ENCODE measurements at regions not wholly inside any gene's neighbourhood (a gene's known extent, or its start where the extent isn't known, plus 50 kb on each side); places are given as distances from the start of the nearest gene placed in this dataset.

- Histone ChIP-seq H3K9me3 (ENCODE audit: control insufficient read depth, low read depth, low read length) (no peaks in the 10 kb centered on the region), H3K27ac (ENCODE audit: insufficient read length, low read depth, low read length) (no peak overlapping the region), H2BK120ac (ENCODE audit: low read depth, low read length, poor library complexity, severe bottlenecking) (no peak overlapping the region), H3K23ac (ENCODE audit: insufficient read length, low read depth, low read length) (no peak overlapping the region), H4K20me1 (ENCODE audit: control insufficient read depth, insufficient read depth, insufficient read length) (no peaks in the 10 kb centered on the region), H3K9ac (ENCODE audit: extremely low read depth, insufficient read length, low read length) (no peak overlapping the region), H2BK20ac (ENCODE audit: low read depth, low read length, poor library complexity, severe bottlenecking) (no peak overlapping the region), H3K4me1 (ENCODE audit: insufficient read depth, low read length) (no peaks in the 10 kb centered on the region; the same call in 1 of the 2 replicates), H2BK12ac (ENCODE audit: insufficient read length, low read depth, low read length) (no peak overlapping the region), H4K5ac (ENCODE audit: insufficient read length, low read depth, low read length) (no peak overlapping the region), H3K18ac (ENCODE audit: insufficient read length, low read depth, low read length) (no peak overlapping the region), H2AK5ac (ENCODE audit: insufficient read length, low read length) (no peak overlapping the region), H2BK15ac (ENCODE audit: low read depth, low read length) (no peak overlapping the region), H2BK5ac (ENCODE audit: insufficient read length, low read length) (no peak overlapping the region), H4K8ac (replicated peaks; ENCODE audit: insufficient read length, low read depth, low read length) (no peak overlapping the region), H3K79me1 (ENCODE audit: insufficient read depth, low read depth, low read length, poor library complexity, severe bottlenecking) (no peaks in the 10 kb centered on the region), H3K56ac (ENCODE audit: insufficient read length, low read depth, low read length) (no peak overlapping the region), H2AFZ (ENCODE audit: low read length) (no peak overlapping the region), H3K4ac (ENCODE audit: low read depth, low read length) (no peak overlapping the region), H3K27me3 (ENCODE audit: insufficient read depth, low read length) (no peaks in the 10 kb centered on the region), H3T11ph (ENCODE audit: low read length) (no peak overlapping the region), H3K14ac (ENCODE audit: insufficient read depth, low read length) (no peak overlapping the region), H3K4me2 (ENCODE audit: insufficient read depth, insufficient read length, low read length) (no peak overlapping the region), H3K79me2 (ENCODE audit: insufficient read depth, low read length) (no peaks in the 10 kb centered on the region), H3K23me2 (ENCODE audit: insufficient read length, low read depth, low read length, poor library complexity, severe bottlenecking) (no peaks in the 10 kb centered on the region), H4K91ac (ENCODE audit: insufficient read length, low read depth, low read length) (no peak overlapping the region)
- TF ChIP-seq CTCF (conservative IDR thresholded peaks at IDR 0.05), result peak; percentile 69
- peaks cover 4 to 9% of the 10 kb centered on the region in 2 experiments for H3K4me1 Mint-ChIP-seq
- peaks cover 0 to 19% (median 7%) of the 10 kb centered on the region in 3 experiments; a peak in 4 of 7 replicates for H3K36me3 Mint-ChIP-seq (ENCODE audit: insufficient read depth in 1 of 3, low read depth in 3 of 3)
- H3K4me3 Mint-ChIP-seq, result no peak overlapping the region
- no peaks in the 10 kb centered on the region for H3K27me3 Mint-ChIP-seq (ENCODE audit: low read depth)
- H3K9me3 Mint-ChIP-seq, result peaks cover 6 to 12% of the 10 kb centered on the region in 2 experiments
- DNase-seq, result peak; percentile 42
- no CpG with 5 or more reads among the region's 4 CpGs for WGBS (ENCODE audit: extremely low coverage, insufficient read length, low lambda C conversion rate)
- H3K27ac Mint-ChIP-seq, result no peak overlapping the region
Measured at GRCh38 chr3:144687862-144688261, 716.2 kb downstream of the DIPK2A start.

All from H9 (cell line).